ENCODE measurements at regions not wholly inside any gene's neighbourhood (a gene's known extent, or its start where the extent isn't known, plus 50 kb on each side); places are given as distances from the start of the nearest gene placed in this dataset.
A peak's percentile ranks its signal among the peaks of the same experiment; 100 is the strongest.

GRCh38 chr5:159385536-159385935 lies 55.2 kb upstream of the IL12B start:
- DNase-seq, result no peak

- no peak for DNase-seq
Observed at GRCh38 chr5:159386028-159386711, 55.9 kb upstream of the IL12B start.

- DNase-seq, result no peak
Observed at GRCh38 chr5:159392871-159393270, 62.6 kb upstream of the IL12B start.

DNA sequence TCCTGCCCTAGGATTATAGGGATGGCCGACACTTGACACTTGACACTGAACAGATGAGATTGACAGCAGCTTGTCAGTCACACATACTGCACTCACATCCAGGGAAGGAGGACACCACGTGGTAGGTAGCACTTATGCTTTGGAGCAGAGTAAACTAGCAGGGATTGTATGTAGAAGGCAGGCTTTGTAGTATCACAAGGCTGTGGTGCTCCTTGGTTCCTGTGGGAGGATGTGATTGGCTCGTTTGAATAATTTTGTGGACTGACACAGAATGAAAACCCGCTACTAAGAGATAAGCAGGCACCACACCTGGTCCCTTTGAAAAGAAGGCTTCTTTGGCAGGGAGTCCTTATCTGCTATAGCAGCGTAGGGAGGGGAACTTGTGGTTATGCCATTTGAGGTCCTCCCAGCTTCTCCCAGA lies 63.6 kb upstream of the IL12B start:
- DNase-seq, result no peak

DNA sequence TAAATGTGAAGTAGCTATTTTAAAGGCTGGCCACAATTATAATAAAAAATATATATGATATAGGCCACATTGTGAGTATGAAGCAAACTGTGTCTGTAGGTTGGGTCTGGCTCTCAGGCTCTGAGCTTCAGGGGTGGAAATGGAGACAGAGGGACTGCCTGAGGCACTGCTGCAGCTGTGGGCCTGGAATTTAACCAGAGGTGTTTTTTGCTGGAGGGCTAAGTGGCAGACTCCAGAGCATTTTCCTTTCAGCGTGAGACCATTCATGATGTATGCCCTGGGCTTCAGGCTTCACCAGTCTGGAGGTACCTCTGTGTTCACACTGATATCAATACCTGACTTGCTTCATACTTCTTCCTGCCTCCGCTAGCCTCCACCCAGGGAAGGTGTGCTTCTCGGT lies 64.9 kb upstream of the IL12B start:
- DNase-seq, result no peak

- DNase-seq, result no peak
Observed at GRCh38 chr5:159398936-159399335, 68.6 kb upstream of the IL12B start.

DNA sequence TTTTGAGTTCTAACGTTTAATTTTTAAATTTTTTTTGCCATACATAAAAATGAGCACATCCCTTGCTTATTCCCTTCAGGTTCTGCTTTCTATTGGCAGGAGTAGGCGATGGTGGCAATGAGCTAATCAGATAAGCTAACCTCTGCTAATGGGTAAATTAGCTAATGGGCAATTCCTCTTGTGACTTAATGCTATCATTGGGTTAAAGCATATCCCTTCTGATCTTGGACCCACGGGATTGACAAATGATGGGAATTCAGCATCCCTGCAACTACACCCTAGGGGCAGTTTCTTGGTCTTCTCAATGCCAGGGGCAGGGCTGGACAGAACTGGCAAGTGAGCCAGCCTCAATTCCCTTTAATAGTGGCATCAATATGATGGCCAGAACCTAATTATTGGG lies 70.2 kb upstream of the IL12B start:
- no peak for DNase-seq

DNA sequence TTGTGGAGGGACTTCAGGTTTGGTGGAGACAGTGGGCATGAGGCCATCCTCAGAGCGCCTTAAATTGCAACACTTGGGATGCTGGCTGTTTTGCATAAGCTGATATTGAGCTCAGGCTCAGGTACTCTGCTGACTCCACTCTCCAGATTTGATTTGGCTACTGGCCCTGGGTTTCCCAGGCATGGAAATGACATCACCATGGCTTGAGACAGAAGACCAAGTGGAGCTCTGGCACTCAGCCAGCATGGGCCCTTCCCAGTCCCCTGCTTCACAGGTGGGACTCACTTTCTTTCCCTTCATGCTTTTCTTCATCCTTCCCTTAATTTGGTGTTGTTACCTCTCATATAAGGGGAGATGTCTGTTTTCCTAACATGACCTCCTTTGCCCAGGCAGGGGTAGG lies 72.0 kb upstream of the IL12B start:
- DNase-seq, result no peak

DNA sequence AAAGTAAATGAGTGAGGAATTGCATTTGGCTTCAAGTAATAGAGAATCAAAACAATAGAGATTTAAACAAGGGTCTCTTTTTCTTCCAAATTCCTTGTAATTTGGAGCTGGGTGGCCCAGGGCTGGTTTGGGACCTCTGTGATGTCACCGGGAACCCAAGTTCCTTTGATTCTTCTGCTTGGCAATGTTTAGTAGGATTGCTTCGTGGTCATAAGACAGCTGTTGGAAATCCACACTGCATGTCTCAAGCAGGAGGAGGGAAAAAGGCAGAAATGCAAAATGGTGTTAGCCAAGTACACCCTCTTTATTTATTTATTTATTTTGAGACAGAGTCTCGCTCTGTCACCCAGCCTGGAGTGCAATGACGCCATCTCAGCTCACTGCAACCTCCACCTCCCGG lies 72.6 kb upstream of the IL12B start:
- DNase-seq, result no peak

DNA sequence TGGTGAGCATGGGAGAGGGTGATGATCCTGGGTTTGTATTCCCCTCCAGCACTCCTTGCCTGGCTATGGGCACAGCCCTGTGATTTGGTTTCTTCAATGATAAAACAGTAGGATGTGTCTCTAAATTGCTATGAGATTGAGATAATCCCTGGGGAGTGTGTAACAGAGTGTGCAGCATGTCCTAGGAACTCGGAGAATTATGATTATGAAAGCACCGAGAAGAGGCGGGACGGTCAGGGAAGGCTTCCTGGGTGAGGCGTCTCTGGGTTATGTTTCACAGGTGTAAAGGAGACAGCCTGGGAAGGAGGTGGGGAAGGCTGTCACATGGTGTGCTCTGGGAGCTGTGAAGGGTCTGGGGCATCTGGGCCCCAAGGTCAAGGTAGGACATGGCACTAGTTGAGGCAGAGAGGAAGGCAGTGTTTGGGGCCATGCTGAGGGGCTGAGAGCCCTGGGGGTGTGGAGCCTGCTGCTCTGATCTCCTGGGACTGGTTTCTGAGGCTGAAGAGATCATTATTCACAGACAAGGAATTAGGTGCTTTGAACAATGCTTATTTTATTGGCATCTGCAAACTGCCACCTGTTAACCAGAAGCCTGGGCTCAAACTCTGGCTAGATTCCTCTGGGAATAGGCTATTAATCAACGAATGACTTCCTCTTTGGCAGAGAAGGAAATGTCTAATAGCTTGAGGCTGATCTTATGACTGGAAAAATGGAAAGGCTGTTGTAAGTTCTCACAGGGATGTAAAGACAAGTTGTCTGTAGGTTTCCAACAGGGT lies 73.8 kb upstream of the IL12B start:
- no peak for DNase-seq

GRCh38 chr5:159405611-159406031 lies 75.3 kb upstream of the IL12B start:
- no peak for DNase-seq

DNA sequence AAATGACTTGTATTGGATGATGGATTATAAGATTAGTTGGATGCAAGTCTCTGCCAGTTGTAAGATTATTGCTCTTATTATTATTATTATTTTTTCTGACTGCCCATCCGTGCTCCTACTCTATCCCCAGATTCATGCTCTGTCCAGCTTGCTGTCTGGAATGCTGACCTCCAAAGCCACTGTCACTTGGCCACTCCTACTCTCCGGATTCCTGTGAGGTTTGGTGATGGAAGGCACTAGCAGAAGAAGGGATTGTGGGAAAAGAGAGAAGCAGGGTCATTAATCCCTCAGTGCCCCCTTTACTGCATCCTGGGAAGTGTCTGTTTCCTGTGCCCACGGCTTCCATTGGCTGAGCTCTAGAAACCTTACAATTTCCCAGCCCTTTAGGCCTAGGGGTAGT lies 76.3 kb upstream of the IL12B start:
- no peak for DNase-seq

DNA sequence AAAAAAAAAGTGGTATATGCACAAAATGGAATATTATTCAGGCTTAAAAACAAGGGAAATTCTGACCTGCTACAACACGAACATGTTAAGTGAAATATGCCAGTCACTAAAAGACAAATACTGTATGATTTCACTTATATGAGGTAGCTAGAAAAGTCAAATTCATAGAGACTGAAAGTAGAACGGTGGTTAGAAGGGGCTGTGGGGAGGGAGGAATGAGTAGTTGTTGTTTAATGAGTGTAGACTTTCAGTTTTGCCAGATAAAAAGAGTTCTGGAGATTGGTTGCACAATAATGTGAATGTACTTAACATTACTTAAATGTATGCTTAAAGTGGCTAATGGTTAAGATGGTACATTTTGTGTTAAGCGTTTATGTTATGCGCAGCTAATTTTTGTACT lies 79.5 kb upstream of the IL12B start:
- DNase-seq, result no peak

GRCh38 chr5:159410480-159410879 lies 80.2 kb upstream of the IL12B start:
- no peak for DNase-seq

DNA sequence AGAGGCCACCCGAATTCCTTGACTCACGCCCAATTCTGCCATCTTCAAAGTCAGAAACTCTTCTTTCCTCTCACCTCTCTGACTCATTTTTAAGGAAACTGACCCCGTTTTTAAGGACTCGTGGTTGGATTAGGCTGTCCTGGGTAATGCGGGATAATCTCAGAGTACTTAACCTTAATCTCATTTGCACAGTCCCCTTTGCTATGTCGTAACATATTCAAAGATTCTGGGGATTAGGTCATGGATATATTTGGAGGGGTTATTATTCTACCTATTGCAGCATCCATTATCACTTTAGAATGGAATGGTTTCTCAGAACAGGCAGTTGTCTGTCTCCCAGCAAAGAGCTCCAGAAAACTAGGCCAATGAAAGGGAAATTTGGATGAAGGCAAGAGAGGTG lies 80.8 kb upstream of the IL12B start:
- no peak for DNase-seq

DNA sequence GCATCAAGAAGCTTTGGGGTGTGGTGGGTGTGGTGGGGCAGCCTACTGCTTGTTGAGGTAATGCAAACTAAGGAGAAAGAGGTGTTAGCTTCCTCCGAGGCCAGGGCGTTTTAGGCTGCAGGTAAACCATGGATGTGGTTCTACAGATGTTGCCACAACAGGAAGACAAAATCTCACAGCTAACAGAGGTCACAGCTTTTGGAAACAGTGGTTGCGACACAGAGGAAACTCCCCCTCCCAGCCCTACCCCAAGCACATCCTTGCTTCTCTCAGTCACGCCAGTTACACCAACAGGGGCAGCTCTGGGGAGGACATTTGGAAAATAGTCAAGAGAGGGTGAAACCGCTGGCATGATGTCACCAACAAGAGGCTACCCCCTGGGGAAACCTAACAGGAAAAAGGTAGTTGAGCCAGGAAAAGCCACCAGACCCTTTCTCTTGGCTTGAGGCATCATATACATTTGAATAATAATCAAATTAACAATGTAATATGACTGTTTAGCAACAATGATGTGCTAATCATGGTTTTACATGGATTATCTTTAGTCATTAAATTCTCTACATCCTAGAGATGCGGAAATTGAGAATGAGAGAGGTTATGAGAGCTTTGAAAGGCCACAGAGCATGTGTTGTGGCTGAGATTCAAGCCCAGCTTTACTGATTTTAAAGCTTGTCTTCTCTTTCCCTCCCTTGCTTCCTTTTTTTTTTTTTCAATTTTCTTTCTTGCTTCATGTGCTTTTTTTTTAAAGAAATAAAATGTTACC lies 82.2 kb upstream of the IL12B start:
- peak; percentile 27 to 85 (median 68) for DNase-seq

- DNase-seq, result no peak
Observed at GRCh38 chr5:159414021-159414420, 83.7 kb upstream of the IL12B start.

- no peak for DNase-seq
Observed at GRCh38 chr5:159415301-159415937, 85.1 kb upstream of the IL12B start.

DNA sequence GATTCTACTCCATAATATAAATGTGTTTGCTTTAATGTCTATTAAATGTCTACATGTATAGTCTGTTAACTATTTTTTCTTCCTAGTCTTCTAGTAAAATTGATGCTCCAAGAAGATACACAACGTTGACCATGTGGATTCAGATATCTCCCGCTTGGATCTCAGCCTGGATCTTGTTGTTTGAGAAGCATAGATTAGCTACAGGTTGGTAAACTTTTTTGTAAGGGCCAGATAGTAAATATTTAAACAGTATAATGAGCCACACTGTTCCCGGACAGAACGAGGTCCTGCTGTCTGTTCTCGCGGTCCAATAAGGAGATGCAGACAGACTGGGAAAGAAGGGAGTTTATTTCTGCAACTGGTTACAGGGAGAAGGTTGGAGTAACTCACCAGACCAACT lies 86.2 kb upstream of the IL12B start:
- DNase-seq, result no peak

GRCh38 chr5:159417170-159417569 lies 86.9 kb upstream of the IL12B start:
- no peak for DNase-seq

- DNase-seq, result no peak
Observed at GRCh38 chr5:159419576-159419975, 89.3 kb upstream of the IL12B start.

DNA sequence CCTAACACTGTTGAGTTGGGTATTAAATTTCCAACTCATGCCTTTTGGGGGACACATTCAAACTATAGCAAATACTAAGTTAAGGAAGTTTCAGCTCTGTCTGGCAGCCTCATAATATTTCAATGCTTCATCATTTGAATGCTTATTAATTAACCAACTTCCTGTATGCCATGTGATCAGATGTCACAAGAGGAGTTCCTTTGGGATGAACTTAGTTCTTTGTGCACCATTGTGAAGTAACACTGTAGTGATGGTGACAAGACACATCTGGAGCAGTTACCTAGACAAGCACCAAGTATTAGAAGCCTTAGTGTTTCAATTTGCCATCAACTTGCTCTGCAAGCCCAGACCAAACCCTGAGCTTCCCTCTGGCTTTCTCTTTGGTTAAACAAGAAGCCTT lies 90.7 kb upstream of the IL12B start:
- DNase-seq, result no peak

DNA sequence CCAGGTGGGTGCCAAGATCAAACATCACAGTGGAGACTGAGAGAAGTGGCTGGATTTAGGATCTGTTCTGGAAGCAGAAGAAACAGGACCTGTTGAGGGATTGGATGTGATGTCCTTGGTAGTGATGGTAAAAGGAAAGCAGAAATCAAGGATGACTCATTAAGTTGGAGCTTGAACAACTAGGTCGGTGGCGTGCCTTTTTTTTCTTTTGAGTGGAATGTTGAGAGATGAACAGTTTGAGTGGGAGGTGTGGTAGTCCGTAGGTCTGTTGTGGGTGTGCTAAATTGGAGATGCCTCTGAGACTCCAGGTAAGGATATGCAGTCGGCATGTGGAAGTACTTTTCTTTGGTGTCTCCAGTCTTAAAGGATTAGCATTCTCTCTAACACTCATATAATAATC lies 92.1 kb upstream of the IL12B start:
- DNase-seq, result no peak

Measured in stimulated activated naive CD4-positive, alpha-beta T cell (primary cell).